ENCODE measurements at regions not wholly inside any gene's neighbourhood (a gene's known extent, or its start where the extent isn't known, plus 50 kb on each side); places are given as distances from the start of the nearest gene placed in this dataset.

- no peak for DNase-seq (ENCODE audit: low read depth)
- no peak overlapping the region for H3K4me3 ChIP-seq (ENCODE audit: low read depth, low read length)
- no peak for TF ChIP-seq CTCF (IDR thresholded peaks at IDR 0.05; ENCODE audit: insufficient read depth, low read length)
Measured at GRCh38 chr19:30640252-30640965, 268.2 kb downstream of the ZNF536 start.

GRCh38 chr19:30638889-30639288 lies 266.7 kb downstream of the ZNF536 start:
- no peak overlapping the region for H3K4me3 ChIP-seq (ENCODE audit: low read depth, low read length)
- no peak for TF ChIP-seq CTCF (IDR thresholded peaks at IDR 0.05; ENCODE audit: insufficient read depth, low read length)
- DNase-seq (ENCODE audit: low read depth), result no peak

GRCh38 chr19:30637926-30638325 lies 265.7 kb downstream of the ZNF536 start:
- TF ChIP-seq CTCF (IDR thresholded peaks at IDR 0.05; ENCODE audit: insufficient read depth, low read length), result no peak
- no peak for DNase-seq (ENCODE audit: low read depth)

GRCh38 chr19:30634996-30635975 lies 263.1 kb downstream of the ZNF536 start:
- no peak overlapping the region for H3K4me3 ChIP-seq (ENCODE audit: low read depth, low read length)
- TF ChIP-seq CTCF (IDR thresholded peaks at IDR 0.05; ENCODE audit: insufficient read depth, low read length), result no peak
- DNase-seq (ENCODE audit: low read depth), result no peak

More at GRCh38 chr19:30637926-30638325, 265.7 kb downstream of the ZNF536 start:
- no peak overlapping the region for H3K4me3 ChIP-seq (ENCODE audit: low read depth, low read length)

GRCh38 chr19:30634131-30634830 lies 262.1 kb downstream of the ZNF536 start:
- no peak for TF ChIP-seq CTCF (IDR thresholded peaks at IDR 0.05; ENCODE audit: insufficient read depth, low read length)
- no peak overlapping the region for H3K4me3 ChIP-seq (ENCODE audit: low read depth, low read length)
- no peak for DNase-seq (ENCODE audit: low read depth)

- no peak for TF ChIP-seq CTCF (IDR thresholded peaks at IDR 0.05; ENCODE audit: insufficient read depth, low read length)
- H3K4me3 ChIP-seq (ENCODE audit: low read depth, low read length), result no peak overlapping the region
- DNase-seq (ENCODE audit: low read depth), result no peak
Measured at GRCh38 chr19:30631033-30631370, 258.8 kb downstream of the ZNF536 start.

Measured in fibroblast of the aortic adventitia (primary cell).